ENCODE measurements at regions not wholly inside any gene's neighbourhood (a gene's known extent, or its start where the extent isn't known, plus 50 kb on each side); places are given as distances from the start of the nearest gene placed in this dataset.
A peak's percentile ranks its signal among the peaks of the same experiment; 100 is the strongest.

DNA sequence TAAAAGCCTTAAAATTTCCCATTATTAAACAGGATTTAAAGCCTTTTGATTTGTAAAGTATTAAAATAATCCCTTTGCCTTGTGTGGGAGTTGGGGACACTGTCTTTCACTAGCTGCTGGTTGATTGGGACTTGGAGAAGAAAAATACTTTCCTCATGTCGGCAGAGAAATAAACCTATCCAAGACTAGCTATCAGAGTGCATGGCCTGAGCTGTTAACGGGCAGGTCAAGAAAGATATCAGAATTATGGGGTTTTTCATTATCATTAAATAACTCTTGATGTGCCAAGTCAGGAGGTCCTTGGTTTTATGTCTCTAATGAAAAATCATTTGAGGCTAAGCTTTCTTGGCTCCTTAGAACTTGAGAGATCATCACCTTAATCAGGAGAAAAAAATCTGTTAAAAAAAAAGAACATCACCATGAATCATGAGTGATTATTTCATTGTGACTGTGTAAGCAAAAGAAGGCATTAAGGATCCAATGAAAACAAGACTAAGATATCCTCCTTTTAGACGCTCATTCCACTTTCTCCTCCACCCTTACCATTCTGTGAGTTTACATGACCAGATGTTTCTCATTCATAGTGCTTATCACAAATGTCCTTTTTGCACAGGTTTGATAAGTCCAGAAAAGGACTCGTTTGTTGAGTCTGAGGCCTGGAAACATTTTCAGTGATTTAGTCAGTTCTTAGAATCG lies 140.4 kb upstream of the EGFLAM start:
- Histone ChIP-seq H3K4me1 (ENCODE audit: control insufficient read depth, insufficient read depth, low read length) (peaks cover 1% of the 10 kb centered on the region), H3K9me3 (ENCODE audit: control insufficient read depth, low read length) (peaks cover 1% of the 10 kb centered on the region), H3K4me3 (ENCODE audit: low read length) (no peak overlapping the region), H3K27ac (ENCODE audit: low read length) (no peak overlapping the region), H3K27me3 (ENCODE audit: control insufficient read depth, insufficient read depth) (no peaks in the 10 kb centered on the region)
- DNase-seq (no peak), ATAC-seq (peak in 1 of 2 donors; percentile 36)
- WGBS: 38% methylated on average over 5 of the region's 5 CpGs
- intact Hi-C loops (cut with DNase I): no loop called here

DNA sequence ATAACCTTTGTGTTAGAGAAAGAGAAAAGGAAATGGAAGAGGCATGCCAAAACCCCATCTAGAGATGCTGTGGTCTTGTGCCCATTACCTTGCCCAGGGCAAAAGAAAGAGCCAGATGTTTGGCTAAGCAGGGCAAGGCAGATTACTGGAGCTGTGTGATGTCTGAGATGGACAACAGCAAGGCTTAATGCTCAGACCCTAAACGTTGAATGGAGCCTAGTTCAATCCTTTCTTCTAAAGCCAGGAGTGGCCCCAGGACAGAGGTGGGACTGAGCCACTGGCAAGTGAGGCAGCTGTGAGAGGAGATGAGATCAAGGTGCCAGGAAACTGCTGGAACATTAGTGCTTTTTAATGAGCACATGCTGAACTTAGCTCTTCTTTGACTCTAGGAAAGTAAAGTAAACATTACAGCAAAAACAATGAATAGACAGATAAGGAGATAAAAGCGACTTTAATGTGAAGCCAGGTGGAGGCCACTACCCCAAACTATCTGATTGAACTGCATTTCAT lies 143.0 kb upstream of the EGFLAM start:
- Histone ChIP-seq H3K4me3 (ENCODE audit: low read length) (no peak overlapping the region), H3K27me3 (ENCODE audit: control insufficient read depth, insufficient read depth) (no peaks in the 10 kb centered on the region), H3K4me1 (ENCODE audit: control insufficient read depth, insufficient read depth, low read length) (peaks cover 1% of the 10 kb centered on the region), H3K27ac (ENCODE audit: low read length) (no peak overlapping the region), H3K9me3 (ENCODE audit: control insufficient read depth, low read length) (peaks cover 1% of the 10 kb centered on the region)
- ATAC-seq: no peak
- DNase-seq: no peak
- 51% methylated on average over 2 of the region's 2 CpGs for WGBS
- intact Hi-C loops (cut with DNase I): no loop called here

DNA sequence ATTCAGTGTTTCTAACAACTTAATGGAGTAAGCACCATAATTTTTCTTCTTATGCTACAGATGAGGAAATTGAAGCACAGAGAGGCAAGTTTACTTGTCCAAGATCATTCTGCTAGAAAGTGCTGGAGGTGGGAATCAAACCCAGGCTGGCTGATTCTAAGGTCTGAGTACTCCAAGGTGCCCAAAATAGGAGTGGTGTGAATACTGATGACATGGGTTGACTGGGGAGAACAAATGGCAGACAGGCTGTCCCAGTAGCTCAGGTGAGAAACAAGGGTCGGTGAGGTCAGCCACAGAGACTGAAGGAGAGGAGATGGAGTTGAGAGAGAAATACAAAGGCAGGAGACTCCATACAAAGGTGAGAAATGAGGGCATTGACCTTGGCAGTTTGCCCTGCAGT lies 144.5 kb upstream of the EGFLAM start:
- H3K27ac ChIP-seq (ENCODE audit: low read length): no peak overlapping the region
- no peaks in the 10 kb centered on the region for H3K9me3 ChIP-seq (ENCODE audit: control insufficient read depth, low read length)
- H3K27me3 ChIP-seq (ENCODE audit: control insufficient read depth, insufficient read depth): no peaks in the 10 kb centered on the region
- DNase-seq (no peak), ATAC-seq (no peak)
- H3K4me3 ChIP-seq (ENCODE audit: low read length): no peak overlapping the region
- intact Hi-C loops (cut with DNase I): no loop called here
- 72% methylated on average over 1 of the region's 1 CpG for WGBS
- H3K4me1 ChIP-seq (ENCODE audit: control insufficient read depth, insufficient read depth, low read length): peaks cover 1% of the 10 kb centered on the region

DNA sequence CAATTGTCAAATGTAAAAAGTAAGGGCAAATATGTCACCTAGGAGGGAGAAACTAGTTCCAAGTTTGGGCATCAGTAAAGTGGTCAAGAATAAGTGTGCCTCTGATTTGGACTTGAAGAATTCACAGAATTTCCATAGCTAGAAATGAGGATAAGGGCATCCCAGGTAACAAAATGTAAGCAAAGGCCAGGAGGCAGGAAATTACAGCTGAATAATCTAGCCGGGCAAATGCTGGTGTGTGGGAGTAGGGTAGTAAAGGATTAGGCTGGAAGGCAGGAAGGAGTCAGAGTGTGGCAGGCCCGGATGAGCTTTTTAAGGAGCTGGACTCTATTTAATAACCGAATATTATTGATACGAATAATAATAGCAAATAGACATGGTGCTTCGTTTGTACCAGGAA lies 144.9 kb upstream of the EGFLAM start:
- ATAC-seq (no peak), DNase-seq (no peak)
- no peaks in the 10 kb centered on the region for H3K27me3 ChIP-seq (ENCODE audit: control insufficient read depth, insufficient read depth)
- peaks cover 1% of the 10 kb centered on the region for H3K4me1 ChIP-seq (ENCODE audit: control insufficient read depth, insufficient read depth, low read length)
- intact Hi-C loops (cut with DNase I): no loop called here
- H3K4me3 ChIP-seq (ENCODE audit: low read length): no peak overlapping the region
- WGBS: 71% methylated on average over 5 of the region's 5 CpGs
- H3K27ac ChIP-seq (ENCODE audit: low read length): no peak overlapping the region
- H3K9me3 ChIP-seq (ENCODE audit: control insufficient read depth, low read length): no peaks in the 10 kb centered on the region

DNA sequence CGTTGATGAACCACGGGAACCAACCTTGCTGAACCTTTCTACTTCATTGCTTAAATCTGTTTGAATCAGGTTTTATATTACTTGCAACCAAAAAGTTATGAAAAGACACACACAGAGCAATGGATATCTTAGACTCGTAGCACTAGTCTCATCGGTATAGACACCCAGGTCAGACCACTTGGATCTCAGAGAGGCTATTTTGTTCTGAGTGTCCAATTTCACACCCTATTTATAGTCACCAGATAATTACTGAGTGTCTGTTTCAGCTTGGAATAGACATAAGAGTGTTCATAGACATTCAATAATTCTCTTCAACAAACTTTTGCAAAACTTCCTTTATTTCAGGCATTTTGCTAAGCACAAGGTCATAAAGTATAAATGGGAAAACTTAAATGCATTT lies 145.4 kb upstream of the EGFLAM start:
- peaks cover 1% of the 10 kb centered on the region for H3K4me1 ChIP-seq (ENCODE audit: control insufficient read depth, insufficient read depth, low read length)
- no peak overlapping the region for H3K4me3 ChIP-seq (ENCODE audit: low read length)
- no peak overlapping the region for H3K27ac ChIP-seq (ENCODE audit: low read length)
- WGBS: 67% methylated on average over 4 of the region's 4 CpGs
- no peaks in the 10 kb centered on the region for H3K9me3 ChIP-seq (ENCODE audit: control insufficient read depth, low read length)
- ATAC-seq (peak; percentile 85 to 87), DNase-seq (no peak)
- H3K27me3 ChIP-seq (ENCODE audit: control insufficient read depth, insufficient read depth): no peaks in the 10 kb centered on the region
- intact Hi-C loops (cut with DNase I): no loop called here

DNA sequence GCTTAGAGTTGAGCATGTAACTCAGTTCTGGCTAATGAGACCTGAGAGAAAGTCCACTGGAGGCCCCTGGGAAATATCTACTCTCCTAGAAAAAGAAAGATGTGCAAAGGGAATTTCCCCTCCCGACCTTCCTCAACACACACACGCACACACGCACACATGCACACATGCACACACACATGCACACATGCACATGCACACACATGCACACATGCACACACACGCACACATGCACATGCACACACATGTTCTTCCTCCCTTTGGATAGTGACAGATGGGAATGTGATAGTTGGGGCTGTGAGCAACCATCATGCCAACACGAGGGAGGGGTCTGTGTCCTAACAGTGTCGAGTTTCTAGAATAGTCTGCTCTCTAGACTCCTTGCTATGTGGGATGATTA lies 148.2 kb upstream of the EGFLAM start:
- H3K27me3 ChIP-seq (ENCODE audit: control insufficient read depth, insufficient read depth): no peaks in the 10 kb centered on the region
- DNase-seq: no peak
- 86% methylated on average over 6 of the region's 6 CpGs for WGBS
- no peaks in the 10 kb centered on the region for H3K4me1 ChIP-seq (ENCODE audit: control insufficient read depth, insufficient read depth, low read length)
- H3K4me3 ChIP-seq (ENCODE audit: low read length): no peak overlapping the region
- H3K9me3 ChIP-seq (ENCODE audit: control insufficient read depth, low read length): no peaks in the 10 kb centered on the region
- ATAC-seq: no peak
- H3K27ac ChIP-seq (ENCODE audit: low read length): no peak overlapping the region
- intact Hi-C loops (cut with DNase I): no loop called here

DNA sequence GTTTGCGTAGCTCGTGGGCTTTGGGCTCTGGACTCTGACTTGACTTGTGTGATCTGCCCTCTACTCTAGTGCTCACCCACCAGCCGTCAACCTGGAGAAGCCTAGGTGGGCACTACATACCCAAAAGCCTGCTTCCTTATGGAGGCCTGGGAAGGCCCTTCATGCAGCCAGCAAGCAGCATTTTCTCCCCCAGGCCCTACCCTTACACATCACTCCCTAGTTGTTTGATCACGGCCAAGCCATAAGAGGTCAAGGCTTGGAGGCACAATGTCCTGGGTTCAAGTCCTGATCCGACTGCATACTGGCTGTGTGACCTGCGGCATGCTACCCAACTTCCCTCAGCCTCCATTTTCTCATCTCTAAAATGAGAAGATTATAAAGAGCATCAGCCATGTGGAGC lies 151.3 kb upstream of the EGFLAM start:
- ATAC-seq (no peak), DNase-seq (no peak)
- 89% methylated on average over 6 of the region's 6 CpGs for WGBS
- intact Hi-C loops (cut with DNase I): no loop called here
- no peak overlapping the region for H3K27ac ChIP-seq (ENCODE audit: low read length)
- H3K4me3 ChIP-seq (ENCODE audit: low read length): no peak overlapping the region
- no peaks in the 10 kb centered on the region for H3K9me3 ChIP-seq (ENCODE audit: control insufficient read depth, low read length)
- no peaks in the 10 kb centered on the region for H3K27me3 ChIP-seq (ENCODE audit: control insufficient read depth, insufficient read depth)
- H3K4me1 ChIP-seq (ENCODE audit: control insufficient read depth, insufficient read depth, low read length): no peaks in the 10 kb centered on the region

DNA sequence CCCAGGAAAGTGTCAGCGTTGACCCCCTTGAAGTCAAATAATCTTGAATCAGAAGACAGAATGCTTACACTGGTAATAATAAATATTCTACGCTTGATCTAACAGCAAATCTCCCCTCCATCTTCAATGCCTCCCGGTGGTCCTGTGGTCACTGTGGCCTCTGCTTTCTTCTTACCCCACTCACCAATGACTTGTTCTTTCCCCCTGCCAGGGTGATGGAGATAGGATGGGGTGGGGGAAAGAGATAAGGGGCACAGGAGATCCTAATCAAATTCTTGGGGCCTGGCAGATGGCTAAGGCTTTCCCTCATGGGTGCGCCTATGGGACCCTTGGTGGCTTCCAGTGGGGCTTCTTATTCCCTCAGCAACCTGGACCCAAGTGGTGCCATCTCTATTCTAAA lies 152.6 kb upstream of the EGFLAM start:
- no peak for ATAC-seq
- intact Hi-C loops (cut with DNase I): no loop called here
- Histone ChIP-seq H3K4me3 (ENCODE audit: low read length) (no peak overlapping the region), H3K27me3 (ENCODE audit: control insufficient read depth, insufficient read depth) (no peaks in the 10 kb centered on the region), H3K4me1 (ENCODE audit: control insufficient read depth, insufficient read depth, low read length) (no peaks in the 10 kb centered on the region), H3K27ac (ENCODE audit: low read length) (no peak overlapping the region), H3K9me3 (ENCODE audit: control insufficient read depth, low read length) (no peaks in the 10 kb centered on the region)
- WGBS: 86% methylated on average over 4 of the region's 4 CpGs
- no peak for DNase-seq

DNA sequence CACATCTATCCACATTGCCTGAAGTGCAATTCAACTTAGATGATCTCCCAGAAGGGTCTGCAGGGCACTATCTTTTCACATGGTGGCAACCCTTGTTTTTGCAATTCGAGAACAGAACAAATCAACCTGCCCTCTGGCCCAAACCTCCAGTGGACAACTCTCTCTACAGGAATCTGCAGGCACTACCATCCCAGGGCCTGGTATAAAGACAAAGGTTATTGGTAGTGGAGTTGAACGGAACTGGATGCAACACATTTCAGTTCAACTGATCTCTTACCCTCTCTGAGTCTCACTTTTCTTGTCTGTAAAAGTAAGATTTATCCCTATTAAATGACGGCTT lies 153.2 kb upstream of the EGFLAM start:
- DNase-seq (no peak), ATAC-seq (no peak)
- Histone ChIP-seq H3K4me1 (ENCODE audit: control insufficient read depth, insufficient read depth, low read length) (no peaks in the 10 kb centered on the region), H3K4me3 (ENCODE audit: low read length) (no peak overlapping the region), H3K27ac (ENCODE audit: low read length) (no peak overlapping the region), H3K27me3 (ENCODE audit: control insufficient read depth, insufficient read depth) (no peaks in the 10 kb centered on the region), H3K9me3 (ENCODE audit: control insufficient read depth, low read length) (no peaks in the 10 kb centered on the region)
- intact Hi-C loops (cut with DNase I): no loop called here
- 74% methylated on average over 3 of the region's 3 CpGs for WGBS

DNA sequence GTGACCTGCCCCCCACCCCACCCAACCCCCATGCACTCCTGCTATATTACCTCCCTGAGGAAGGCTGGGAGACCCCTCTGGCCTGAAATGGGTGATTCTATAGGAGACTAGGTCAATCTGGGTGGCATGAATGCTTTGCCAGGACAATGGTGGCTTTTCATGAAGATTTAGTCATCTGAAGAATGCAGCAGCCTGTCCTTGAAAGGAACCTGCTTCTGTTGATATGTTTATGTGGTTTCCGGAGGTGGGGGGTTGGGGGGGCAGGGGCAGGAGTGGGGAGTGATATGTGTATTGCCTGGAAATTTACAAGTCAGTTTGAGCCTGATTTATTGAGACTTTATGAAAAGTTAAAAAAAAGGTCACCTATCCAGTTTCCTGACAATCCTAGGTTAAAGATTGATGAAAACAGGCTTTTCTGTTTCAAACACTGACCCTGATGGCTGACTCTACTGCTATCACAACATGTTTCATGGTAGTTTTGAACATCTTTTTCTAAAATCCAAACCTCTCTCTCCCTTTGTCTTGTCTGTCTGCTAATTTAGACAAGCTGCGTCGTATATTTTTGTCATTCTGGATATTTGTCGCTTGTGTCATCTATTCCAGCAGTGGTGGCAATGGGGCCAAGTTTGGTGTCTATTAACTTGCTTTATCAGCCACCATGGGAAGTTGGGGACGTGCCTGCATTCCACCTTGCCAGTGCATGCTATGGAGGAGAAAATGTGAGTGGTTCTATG lies 153.7 kb upstream of the EGFLAM start:
- Histone ChIP-seq H3K4me3 (ENCODE audit: low read length) (no peak overlapping the region), H3K27ac (ENCODE audit: low read length) (no peak overlapping the region), H3K27me3 (ENCODE audit: control insufficient read depth, insufficient read depth) (no peaks in the 10 kb centered on the region), H3K9me3 (ENCODE audit: control insufficient read depth, low read length) (no peaks in the 10 kb centered on the region), H3K4me1 (ENCODE audit: control insufficient read depth, insufficient read depth, low read length) (no peaks in the 10 kb centered on the region)
- 45% methylated on average over 5 of the region's 5 CpGs for WGBS
- intact Hi-C loops (cut with DNase I): no loop called here
- no peak for ATAC-seq
- DNase-seq: no peak

DNA sequence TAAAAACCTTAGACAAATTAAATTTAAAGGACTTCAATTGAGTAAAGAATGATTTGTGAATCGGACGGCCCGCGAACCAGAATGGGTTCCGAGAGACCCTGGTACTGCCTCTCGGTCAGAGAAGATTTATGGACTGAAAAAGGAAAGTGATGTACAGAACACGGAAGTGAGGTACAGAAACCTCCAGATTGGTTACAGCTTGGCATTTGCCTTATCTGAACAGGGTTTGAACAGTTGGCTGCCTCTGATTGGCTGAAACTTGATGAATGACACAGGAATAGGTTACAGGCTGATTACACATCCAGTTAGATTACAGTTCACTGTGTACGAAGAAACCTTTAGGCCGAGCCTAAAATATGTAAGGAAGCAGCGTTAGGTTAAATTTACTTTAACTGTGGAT lies 156.5 kb upstream of the EGFLAM start:
- DNase-seq: no peak
- H3K4me1 ChIP-seq (ENCODE audit: control insufficient read depth, insufficient read depth, low read length): no peaks in the 10 kb centered on the region
- H3K27me3 ChIP-seq (ENCODE audit: control insufficient read depth, insufficient read depth): no peaks in the 10 kb centered on the region
- no peak overlapping the region for H3K4me3 ChIP-seq (ENCODE audit: low read length)
- ATAC-seq: no peak
- intact Hi-C loops (cut with DNase I): no loop called here
- 94% methylated on average over 10 of the region's 10 CpGs for WGBS
- H3K9me3 ChIP-seq (ENCODE audit: control insufficient read depth, low read length): no peaks in the 10 kb centered on the region
- no peak overlapping the region for H3K27ac ChIP-seq (ENCODE audit: low read length)
